Fibroblast of skin of back (primary cell): ENCODE measurements at regions not wholly inside any gene's neighbourhood (a gene's known extent, or its start where the extent isn't known, plus 50 kb on each side); places are given as distances from the start of the nearest gene placed in this dataset.

Experiments used
- DNase-seq: peaks from one replicate; pipeline ENCODE4 v3.0.0-alpha.2; 2013

GRCh38 chr6:4008324-4009047 is 70.5 kb downstream of the FAM217A start:
- peak; percentile 83 for DNase-seq

GRCh38 chr6:4009486-4009885 is 69.5 kb downstream of the FAM217A start:
- DNase-seq = no peak

- no peak for DNase-seq
Measured at GRCh38 chr6:4010048-4010447, 68.9 kb downstream of the FAM217A start.

GRCh38 chr6:4010689-4011090 is 68.2 kb downstream of the FAM217A start:
- DNase-seq = no peak

- no peak for DNase-seq
Measured at GRCh38 chr6:4012826-4013225, 66.1 kb downstream of the FAM217A start.

- DNase-seq = no peak
Measured at GRCh38 chr6:4017058-4017739, 61.7 kb downstream of the FAM217A start.

- DNase-seq = peak; percentile 31
Measured at GRCh38 chr6:4017834-4018170, 61.1 kb downstream of the FAM217A start.

GRCh38 chr6:4018171-4018923 is 60.6 kb downstream of the FAM217A start:
- DNase-seq = peak; percentile 96
